DND-41 (cell line): ENCODE measurements at regions not wholly inside any gene's neighbourhood (a gene's known extent, or its start where the extent isn't known, plus 50 kb on each side); places are given as distances from the start of the nearest gene placed in this dataset.
"Not testable (repeated sequence)": the region's sequence is repeated elsewhere in the genome, so short reads cannot be mapped to it uniquely, and the experiment has no call there.

ENCODE experiments used
- ATAC-seq: fragments of 200-7000 bp; cut with Tn5 transposase; 3 replicates; pipeline ENCODE4 v1.9.1; 2021; ENCODE audit warnings: low read depth; ENCODE audit not compliant: insufficient read depth
- DNase-seq: peaks from one replicate; pipeline ENCODE4 v3.0.0-alpha.2; 2020
- H2AFZ ChIP-seq: 2 replicates; pipeline ENCODE4 v1.6.0; 2012; ENCODE audit warnings: low read depth, low read length
- H3K27ac ChIP-seq: 2 replicates; pipeline ENCODE4 v1.5.1; 2012; ENCODE audit warnings: low read length, inconsistent platforms
- H3K27me3 ChIP-seq: fragments of 200-600 bp; sonication (generic); 2 replicates; pipeline ENCODE4 v1.6.0; 2012; ENCODE audit warnings: low read length, mild to moderate bottlenecking, inconsistent platforms; ENCODE audit not compliant: insufficient read depth, poor library complexity
- H3K36me3 ChIP-seq: 2 replicates; pipeline ENCODE4 v1.5.1; 2012; ENCODE audit warnings: low read length, inconsistent platforms; ENCODE audit not compliant: insufficient read depth
- H3K4me1 ChIP-seq: 2 replicates; pipeline ENCODE4 v1.5.1; 2012; ENCODE audit warnings: mild to moderate bottlenecking, low read length; ENCODE audit not compliant: insufficient read depth
- H3K4me2 ChIP-seq: 2 replicates; pipeline ENCODE4 v1.6.0; 2012; ENCODE audit warnings: mild to moderate bottlenecking, moderate library complexity, low read length, inconsistent platforms; ENCODE audit not compliant: insufficient read depth
- H3K4me3 ChIP-seq, 2 experiments: fragments of 200-600 bp in 1 of 2; shearing (Covaris generic) in 1 of 2; 2 replicates each; pipeline ENCODE4 v1.5.1; 2012 to 2016; ENCODE audit warnings: inconsistent platforms in 2 of 2, low read length in 2 of 2, mild to moderate bottlenecking in 2 of 2, low read depth in 1 of 2, moderate library complexity in 1 of 2
- H3K79me2 ChIP-seq: 2 replicates; pipeline ENCODE4 v1.6.0; 2012; ENCODE audit warnings: low read length, inconsistent platforms; ENCODE audit not compliant: insufficient read depth
- H3K9ac ChIP-seq: 2 replicates; pipeline ENCODE4 v1.6.0; 2012; ENCODE audit warnings: low read depth, mild to moderate bottlenecking, inconsistent platforms, low read length, moderate library complexity
- H3K9me3 ChIP-seq: 2 replicates; pipeline ENCODE4 v1.5.1; 2012; ENCODE audit warnings: low read length, moderate library complexity, mild to moderate bottlenecking, inconsistent platforms; ENCODE audit not compliant: insufficient read depth, severe bottlenecking
- H4K20me1 ChIP-seq: 2 replicates; pipeline ENCODE4 v1.6.0; 2012; ENCODE audit warnings: low read length; ENCODE audit not compliant: insufficient read depth
- EZH2 ChIP-seq: IDR thresholded peaks from 3 replicates; pipeline ENCODE4 v1.6.1; 2012; ENCODE audit warnings: borderline replicate concordance, low read depth, mild to moderate bottlenecking, moderate library complexity, low read length, inconsistent platforms; ENCODE audit not compliant: severe bottlenecking
- TF ChIP-seq, protein P1 (sequence below): IDR thresholded peaks from 2 replicates; pipeline ENCODE4 v1.5.1; 2012; ENCODE audit warnings: borderline replicate concordance, low read length, moderate library complexity, mild to moderate bottlenecking; ENCODE audit not compliant: poor library complexity, severe bottlenecking; ENCODE audit errors: extremely low read depth

DNA sequence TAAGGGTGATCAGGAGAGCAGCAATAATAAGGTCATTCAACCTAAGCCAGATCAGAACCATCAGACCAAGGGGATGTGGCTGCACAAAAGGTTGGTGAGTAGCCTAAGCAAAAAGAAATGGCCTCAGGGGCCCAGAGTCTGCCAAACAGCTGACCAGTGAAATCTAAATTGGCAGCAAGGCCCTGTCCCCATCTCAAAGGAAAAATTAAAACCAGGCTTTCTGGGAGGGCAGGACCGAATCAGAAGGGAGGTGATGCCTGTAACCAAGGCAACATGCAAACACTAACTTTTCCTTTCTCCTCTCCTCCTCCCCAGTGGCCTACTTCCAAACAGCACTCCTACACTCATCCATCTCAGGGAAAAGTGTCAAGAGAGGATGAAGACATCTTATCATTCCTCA is 256.4 kb downstream of the NUAK1 start:
- H3K9ac ChIP-seq: no peak overlapping the region
- no peaks in the 10 kb centered on the region for H3K79me2 ChIP-seq
- H2AFZ ChIP-seq: no peak overlapping the region
- H3K9me3 ChIP-seq: no peaks in the 10 kb centered on the region
- H3K27ac ChIP-seq: no peak overlapping the region
- H3K4me3 ChIP-seq: no peak overlapping the region
- no peaks in the 10 kb centered on the region for H3K27me3 ChIP-seq
- H3K4me1 ChIP-seq: no peaks in the 10 kb centered on the region
- H4K20me1 ChIP-seq: no peaks in the 10 kb centered on the region
- ATAC-seq (no peak), DNase-seq (no peak)
- H3K4me2 ChIP-seq: no peak overlapping the region
- no peaks in the 10 kb centered on the region for H3K36me3 ChIP-seq
- no peak for TF ChIP-seq EZH2
- TF ChIP-seq, protein P1, sequence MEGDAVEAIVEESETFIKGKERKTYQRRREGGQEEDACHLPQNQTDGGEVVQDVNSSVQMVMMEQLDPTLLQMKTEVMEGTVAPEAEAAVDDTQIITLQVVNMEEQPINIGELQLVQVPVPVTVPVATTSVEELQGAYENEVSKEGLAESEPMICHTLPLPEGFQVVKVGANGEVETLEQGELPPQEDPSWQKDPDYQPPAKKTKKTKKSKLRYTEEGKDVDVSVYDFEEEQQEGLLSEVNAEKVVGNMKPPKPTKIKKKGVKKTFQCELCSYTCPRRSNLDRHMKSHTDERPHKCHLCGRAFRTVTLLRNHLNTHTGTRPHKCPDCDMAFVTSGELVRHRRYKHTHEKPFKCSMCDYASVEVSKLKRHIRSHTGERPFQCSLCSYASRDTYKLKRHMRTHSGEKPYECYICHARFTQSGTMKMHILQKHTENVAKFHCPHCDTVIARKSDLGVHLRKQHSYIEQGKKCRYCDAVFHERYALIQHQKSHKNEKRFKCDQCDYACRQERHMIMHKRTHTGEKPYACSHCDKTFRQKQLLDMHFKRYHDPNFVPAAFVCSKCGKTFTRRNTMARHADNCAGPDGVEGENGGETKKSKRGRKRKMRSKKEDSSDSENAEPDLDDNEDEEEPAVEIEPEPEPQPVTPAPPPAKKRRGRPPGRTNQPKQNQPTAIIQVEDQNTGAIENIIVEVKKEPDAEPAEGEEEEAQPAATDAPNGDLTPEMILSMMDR: no peak

- Histone ChIP-seq H3K4me1 (no peaks in the 10 kb centered on the region), H3K27ac (no peak overlapping the region), H3K9me3 (no peaks in the 10 kb centered on the region), H3K4me2 (no peak overlapping the region), H4K20me1 (no peaks in the 10 kb centered on the region), H3K4me3 (no peak overlapping the region), H3K79me2 (no peaks in the 10 kb centered on the region), H3K36me3 (no peaks in the 10 kb centered on the region), H2AFZ (no peak overlapping the region), H3K9ac (no peak overlapping the region), H3K27me3 (peaks cover 7% of the 10 kb centered on the region)
- DNase-seq (no peak), ATAC-seq (no peak)
- no peak for TF ChIP-seq EZH2
- TF ChIP-seq, protein P1: no peak
These were observed 251.6 kb downstream of the NUAK1 start for GRCh38 chr12:105887131-105887530.

DNA sequence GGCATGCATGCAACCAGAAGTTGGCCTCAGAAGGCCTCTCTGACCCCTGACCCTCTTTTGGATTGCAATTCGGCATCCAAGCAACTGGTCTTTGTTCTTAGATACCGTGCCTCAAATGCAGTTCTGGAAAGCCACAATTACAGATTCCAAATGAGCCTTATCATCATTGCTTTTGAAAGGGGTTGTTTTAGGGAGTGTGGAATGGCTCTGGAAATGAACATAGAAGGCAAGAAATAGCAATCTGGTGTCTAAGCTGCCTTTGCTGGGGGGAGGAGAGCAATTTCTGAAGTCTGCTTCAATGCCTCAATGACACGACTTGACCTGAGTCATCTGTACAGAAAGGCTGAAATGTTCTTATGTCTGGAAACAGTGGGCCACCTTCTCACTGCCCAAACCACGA is 250.1 kb downstream of the NUAK1 start:
- Histone ChIP-seq H3K4me2 (no peak overlapping the region), H2AFZ (no peak overlapping the region), H4K20me1 (no peaks in the 10 kb centered on the region), H3K79me2 (no peaks in the 10 kb centered on the region), H3K27ac (no peak overlapping the region), H3K4me3 (no peak overlapping the region), H3K27me3 (peaks cover 7% of the 10 kb centered on the region), H3K4me1 (no peaks in the 10 kb centered on the region), H3K36me3 (no peaks in the 10 kb centered on the region), H3K9ac (no peak overlapping the region), H3K9me3 (no peaks in the 10 kb centered on the region)
- no peak for ATAC-seq
- TF ChIP-seq, protein P1: no peak
- no peak for TF ChIP-seq EZH2
- no peak for DNase-seq

GRCh38 chr12:105892362-105892910 is 246.3 kb downstream of the NUAK1 start:
- DNase-seq (no peak), ATAC-seq (no peak)
- Histone ChIP-seq H3K9ac (no peak overlapping the region), H3K27me3 (peaks cover 7% of the 10 kb centered on the region), H3K27ac (no peak overlapping the region), H4K20me1 (no peaks in the 10 kb centered on the region), H3K4me2 (no peak overlapping the region), H2AFZ (no peak overlapping the region), H3K36me3 (no peaks in the 10 kb centered on the region), H3K4me1 (no peaks in the 10 kb centered on the region), H3K4me3 (no peak overlapping the region), H3K79me2 (no peaks in the 10 kb centered on the region), H3K9me3 (no peaks in the 10 kb centered on the region)
- no peak for TF ChIP-seq EZH2
- TF ChIP-seq, protein P1: no peak

GRCh38 chr12:105895197-105895832 is 243.4 kb downstream of the NUAK1 start:
- H3K79me2 ChIP-seq, DNase-seq: not testable (repeated sequence)

More at GRCh38 chr12:105895197-105895832, 243.4 kb downstream of the NUAK1 start:
- H3K4me2 ChIP-seq, H3K4me1 ChIP-seq, H3K27me3 ChIP-seq, H4K20me1 ChIP-seq, ATAC-seq, H3K27ac ChIP-seq, H3K9ac ChIP-seq, H3K4me3 ChIP-seq, H3K9me3 ChIP-seq, H3K36me3 ChIP-seq, H2AFZ ChIP-seq: not testable (repeated sequence)
